GM06990 (cell line): ENCODE measurements at regions not wholly inside any gene's neighbourhood (a gene's known extent, or its start where the extent isn't known, plus 50 kb on each side); places are given as distances from the start of the nearest gene placed in this dataset.

Experiments used
- DNase-seq: peaks from one replicate; pipeline ENCODE4 v3.0.0-alpha.2; 2011; ENCODE audit not compliant: insufficient read length; ENCODE audit errors: extremely low read depth
- H3K27me3 ChIP-seq: replicated peaks from 2 replicates; pipeline ENCODE4 v1.6.0; 2011; ENCODE audit warnings: low read length; ENCODE audit not compliant: control insufficient read depth, insufficient read depth
- H3K36me3 ChIP-seq: 2 replicates; pipeline ENCODE4 v1.5.1; 2011; ENCODE audit warnings: low read length; ENCODE audit not compliant: control insufficient read depth, insufficient read depth
- H3K4me3 ChIP-seq: replicated peaks from 2 replicates; pipeline ENCODE4 v1.5.1; 2011; ENCODE audit warnings: low read depth, mild to moderate bottlenecking, control low read depth, low read length
- CTCF ChIP-seq: IDR thresholded peaks from 2 replicates; pipeline ENCODE4 v1.5.1; 2011; ENCODE audit warnings: low read length, control low read depth, mild to moderate bottlenecking, inconsistent platforms; ENCODE audit not compliant: insufficient read depth, poor library complexity, severe bottlenecking

- DNase-seq: no peak
- no peak for TF ChIP-seq CTCF
- H3K36me3 ChIP-seq: no peaks in the 10 kb centered on the region
- no peak overlapping the region for H3K4me3 ChIP-seq
- H3K27me3 ChIP-seq: no peaks in the 10 kb centered on the region
These were observed 268.9 kb upstream of the MAF start for GRCh38 chr16:79869304-79870015.

- DNase-seq: no peak
- Histone ChIP-seq H3K27me3 (no peaks in the 10 kb centered on the region), H3K4me3 (no peak overlapping the region), H3K36me3 (no peaks in the 10 kb centered on the region)
- TF ChIP-seq CTCF: no peak
These were observed 268.3 kb upstream of the MAF start for GRCh38 chr16:79868841-79869240.

GRCh38 chr16:79867425-79867997 lies 267.0 kb upstream of the MAF start:
- H3K4me3 ChIP-seq: no peak overlapping the region
- no peaks in the 10 kb centered on the region for H3K36me3 ChIP-seq
- DNase-seq: no peak
- no peaks in the 10 kb centered on the region for H3K27me3 ChIP-seq
- TF ChIP-seq CTCF: no peak

- DNase-seq: no peak
- no peak for TF ChIP-seq CTCF
- Histone ChIP-seq H3K36me3 (no peaks in the 10 kb centered on the region), H3K27me3 (no peaks in the 10 kb centered on the region), H3K4me3 (no peak overlapping the region)
These were observed 265.4 kb upstream of the MAF start for GRCh38 chr16:79865918-79866317.

- no peaks in the 10 kb centered on the region for H3K27me3 ChIP-seq
- no peaks in the 10 kb centered on the region for H3K36me3 ChIP-seq
- no peak for TF ChIP-seq CTCF
- no peak overlapping the region for H3K4me3 ChIP-seq
- DNase-seq: no peak
These were observed 264.3 kb upstream of the MAF start for GRCh38 chr16:79864781-79865391.
